ENCODE measurements at regions not wholly inside any gene's neighbourhood (a gene's known extent, or its start where the extent isn't known, plus 50 kb on each side); places are given as distances from the start of the nearest gene placed in this dataset.
A peak's percentile ranks its signal among the peaks of the same experiment; 100 is the strongest.

DNA sequence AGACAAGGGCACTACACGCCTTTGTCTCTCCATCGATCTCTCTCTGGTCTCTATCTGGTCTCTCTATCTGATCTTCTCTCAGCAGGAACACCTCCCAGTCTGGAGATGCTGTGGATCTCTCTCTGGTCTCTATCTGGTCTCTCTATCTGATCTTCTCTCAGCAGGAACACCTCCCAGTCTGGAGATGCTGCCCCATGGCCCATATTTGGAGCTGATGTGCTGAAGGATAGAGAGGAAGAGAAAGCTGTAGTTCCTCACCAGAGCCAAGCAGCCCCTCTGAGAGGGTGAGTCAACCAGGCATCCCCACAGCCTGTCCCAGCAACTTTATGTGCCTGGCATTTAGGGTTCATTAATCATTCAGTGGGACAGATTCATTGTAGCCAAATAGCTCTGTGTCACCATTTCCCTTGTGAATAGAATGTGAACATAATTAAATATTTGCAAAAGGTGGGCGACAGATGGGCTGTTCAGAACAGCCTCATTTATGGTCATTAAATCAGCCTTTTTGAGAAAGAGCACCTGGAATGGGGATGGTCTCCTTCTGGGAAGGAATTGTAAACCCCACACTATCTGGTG is 189.3 kb upstream of the MAST4 start:
- DNase-seq (ENCODE audit: low spot score) (no peak), ATAC-seq (ENCODE audit: low read depth) (peak; percentile 17; the same call in 1 of the 3 replicates)
- H3K9me3 ChIP-seq (ENCODE audit: severe bottlenecking): no peaks in the 10 kb centered on the region
- no peaks in the 10 kb centered on the region for H3K36me3 ChIP-seq (ENCODE audit: low read depth)
- no peak overlapping the region for H3K4me3 ChIP-seq (ENCODE audit: severe bottlenecking)
- no peak overlapping the region for H3K27ac ChIP-seq (ENCODE audit: poor library complexity, severe bottlenecking)
- TF ChIP-seq, protein P1, sequence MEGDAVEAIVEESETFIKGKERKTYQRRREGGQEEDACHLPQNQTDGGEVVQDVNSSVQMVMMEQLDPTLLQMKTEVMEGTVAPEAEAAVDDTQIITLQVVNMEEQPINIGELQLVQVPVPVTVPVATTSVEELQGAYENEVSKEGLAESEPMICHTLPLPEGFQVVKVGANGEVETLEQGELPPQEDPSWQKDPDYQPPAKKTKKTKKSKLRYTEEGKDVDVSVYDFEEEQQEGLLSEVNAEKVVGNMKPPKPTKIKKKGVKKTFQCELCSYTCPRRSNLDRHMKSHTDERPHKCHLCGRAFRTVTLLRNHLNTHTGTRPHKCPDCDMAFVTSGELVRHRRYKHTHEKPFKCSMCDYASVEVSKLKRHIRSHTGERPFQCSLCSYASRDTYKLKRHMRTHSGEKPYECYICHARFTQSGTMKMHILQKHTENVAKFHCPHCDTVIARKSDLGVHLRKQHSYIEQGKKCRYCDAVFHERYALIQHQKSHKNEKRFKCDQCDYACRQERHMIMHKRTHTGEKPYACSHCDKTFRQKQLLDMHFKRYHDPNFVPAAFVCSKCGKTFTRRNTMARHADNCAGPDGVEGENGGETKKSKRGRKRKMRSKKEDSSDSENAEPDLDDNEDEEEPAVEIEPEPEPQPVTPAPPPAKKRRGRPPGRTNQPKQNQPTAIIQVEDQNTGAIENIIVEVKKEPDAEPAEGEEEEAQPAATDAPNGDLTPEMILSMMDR (IDR thresholded peaks at IDR 0.05; ENCODE audit: poor library complexity, severe bottlenecking): no peak
- H3K4me1 ChIP-seq (ENCODE audit: insufficient read depth, poor library complexity, severe bottlenecking): no peaks in the 10 kb centered on the region
- peaks cover 15% of the 10 kb centered on the region for H3K27me3 ChIP-seq (ENCODE audit: insufficient read depth, poor library complexity, severe bottlenecking)

DNA sequence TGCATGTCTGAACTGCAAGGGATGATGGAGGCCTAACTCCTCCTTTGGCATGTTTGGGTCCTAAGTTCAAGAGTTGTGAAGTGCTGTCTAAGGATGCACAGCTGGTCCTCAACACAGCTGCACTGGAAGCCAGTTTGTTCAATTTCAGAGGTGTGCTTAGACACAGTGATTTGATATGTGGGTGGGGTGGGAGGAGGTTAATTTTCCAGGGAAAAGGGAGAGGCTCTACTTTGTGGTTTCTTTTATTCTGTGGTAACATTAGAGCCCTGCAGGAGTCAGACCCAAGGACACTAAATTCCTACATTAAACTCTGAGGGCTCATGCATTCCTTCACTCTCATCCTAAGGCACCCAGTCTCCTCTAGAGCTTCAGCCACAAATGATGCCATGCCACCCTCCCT is 188.4 kb upstream of the MAST4 start:
- TF ChIP-seq, protein P1 (IDR thresholded peaks at IDR 0.05; ENCODE audit: poor library complexity, severe bottlenecking): no peak
- ATAC-seq (ENCODE audit: low read depth): no peak
- no peak for DNase-seq (ENCODE audit: low spot score)

DNA sequence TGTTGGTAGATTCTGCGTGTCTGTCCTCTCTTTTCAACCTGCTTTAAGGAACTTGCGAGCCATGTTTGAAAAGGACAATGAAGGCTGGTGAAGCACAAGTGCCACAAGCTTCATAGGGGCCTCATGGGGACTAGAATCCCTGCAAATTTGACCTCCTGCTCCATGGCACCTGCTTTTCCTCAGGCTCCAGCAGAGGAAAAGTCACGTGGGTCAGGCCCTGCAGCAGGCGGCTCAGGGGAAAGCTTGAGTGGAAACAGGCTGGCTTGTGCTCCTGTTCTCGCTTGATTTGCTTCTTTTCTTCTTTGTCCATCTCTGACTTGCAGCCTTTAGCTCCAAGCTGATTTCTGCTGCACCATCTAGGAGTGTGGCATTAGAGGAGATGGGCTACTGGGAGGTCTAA is 187.6 kb upstream of the MAST4 start:
- H3K27me3 ChIP-seq (ENCODE audit: insufficient read depth, poor library complexity, severe bottlenecking): peaks cover 5% of the 10 kb centered on the region
- no peak overlapping the region for H3K27ac ChIP-seq (ENCODE audit: poor library complexity, severe bottlenecking)
- TF ChIP-seq, protein P1 (IDR thresholded peaks at IDR 0.05; ENCODE audit: poor library complexity, severe bottlenecking): no peak
- ATAC-seq (ENCODE audit: low read depth): no peak
- H3K9me3 ChIP-seq (ENCODE audit: severe bottlenecking): no peaks in the 10 kb centered on the region
- no peaks in the 10 kb centered on the region for H3K4me1 ChIP-seq (ENCODE audit: insufficient read depth, poor library complexity, severe bottlenecking)
- H3K36me3 ChIP-seq (ENCODE audit: low read depth): no peaks in the 10 kb centered on the region
- no peak overlapping the region for H3K4me3 ChIP-seq (ENCODE audit: severe bottlenecking)
- no peak for DNase-seq (ENCODE audit: low spot score)

More for the DNA sequence above, 188.4 kb upstream of the MAST4 start:
- Histone ChIP-seq H3K27me3 (ENCODE audit: insufficient read depth, poor library complexity, severe bottlenecking) (peaks cover 8% of the 10 kb centered on the region), H3K9me3 (ENCODE audit: severe bottlenecking) (no peaks in the 10 kb centered on the region), H3K36me3 (ENCODE audit: low read depth) (no peaks in the 10 kb centered on the region), H3K27ac (ENCODE audit: poor library complexity, severe bottlenecking) (no peak overlapping the region), H3K4me1 (ENCODE audit: insufficient read depth, poor library complexity, severe bottlenecking) (no peaks in the 10 kb centered on the region), H3K4me3 (ENCODE audit: severe bottlenecking) (no peak overlapping the region)

DNA sequence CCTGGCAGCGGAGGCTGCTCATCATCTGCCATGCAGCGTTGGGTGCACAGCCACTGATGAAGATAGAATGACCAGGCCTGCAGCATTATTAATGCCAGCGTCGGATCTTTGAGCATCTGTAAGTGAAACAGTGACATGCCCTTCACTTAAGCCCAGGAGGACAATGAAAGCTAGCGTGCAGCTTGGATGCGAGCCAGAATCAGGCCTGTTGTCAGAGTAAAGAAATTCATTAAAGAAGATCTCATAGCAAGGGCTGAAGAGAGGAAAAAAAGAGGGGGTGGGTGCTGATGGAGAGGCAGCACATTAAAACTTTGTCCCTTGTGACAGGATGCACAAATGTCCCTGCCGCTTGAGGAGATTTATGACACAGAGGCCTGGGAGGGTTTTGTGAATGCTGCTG is 186.1 kb upstream of the MAST4 start:
- no peak for ATAC-seq (ENCODE audit: low read depth)
- TF ChIP-seq, protein P1 (IDR thresholded peaks at IDR 0.05; ENCODE audit: poor library complexity, severe bottlenecking): no peak
- DNase-seq (ENCODE audit: low spot score): no peak

DNA sequence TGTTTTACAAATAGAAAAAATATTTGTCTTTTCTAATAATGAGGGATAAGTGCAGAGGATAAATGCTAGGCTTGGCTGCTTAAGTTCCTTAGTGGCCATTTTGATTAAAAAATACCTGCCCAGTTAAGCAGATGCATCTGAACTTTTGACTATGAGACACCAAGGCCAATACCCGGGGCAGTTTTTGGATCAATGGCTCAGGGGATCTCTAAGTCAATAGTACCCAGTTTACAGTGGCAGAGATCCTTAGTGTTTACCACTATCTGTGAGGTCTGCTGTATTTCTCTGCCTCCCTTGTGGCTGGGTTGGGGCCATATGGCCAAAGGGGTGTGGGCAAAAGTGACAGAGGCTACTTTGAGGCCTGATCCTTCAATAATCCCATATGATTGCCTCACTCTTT is 184.5 kb upstream of the MAST4 start:
- DNase-seq (ENCODE audit: low spot score): no peak
- no peak overlapping the region for H3K4me3 ChIP-seq (ENCODE audit: severe bottlenecking)
- TF ChIP-seq, protein P1 (IDR thresholded peaks at IDR 0.05; ENCODE audit: poor library complexity, severe bottlenecking): no peak
- ATAC-seq (ENCODE audit: low read depth): no peak
- no peak overlapping the region for H3K27ac ChIP-seq (ENCODE audit: poor library complexity, severe bottlenecking)
- H3K27me3 ChIP-seq (ENCODE audit: insufficient read depth, poor library complexity, severe bottlenecking): peaks cover 6% of the 10 kb centered on the region
- H3K36me3 ChIP-seq (ENCODE audit: low read depth): no peaks in the 10 kb centered on the region
- H3K9me3 ChIP-seq (ENCODE audit: severe bottlenecking): no peaks in the 10 kb centered on the region
- H3K4me1 ChIP-seq (ENCODE audit: insufficient read depth, poor library complexity, severe bottlenecking): no peaks in the 10 kb centered on the region

More for the DNA sequence above, 186.1 kb upstream of the MAST4 start:
- peaks cover 4% of the 10 kb centered on the region for H3K27me3 ChIP-seq (ENCODE audit: insufficient read depth, poor library complexity, severe bottlenecking)
- H3K9me3 ChIP-seq (ENCODE audit: severe bottlenecking): no peaks in the 10 kb centered on the region
- no peak overlapping the region for H3K4me3 ChIP-seq (ENCODE audit: severe bottlenecking)
- H3K27ac ChIP-seq (ENCODE audit: poor library complexity, severe bottlenecking): no peak overlapping the region
- H3K4me1 ChIP-seq (ENCODE audit: insufficient read depth, poor library complexity, severe bottlenecking): no peaks in the 10 kb centered on the region
- no peaks in the 10 kb centered on the region for H3K36me3 ChIP-seq (ENCODE audit: low read depth)

All from RWPE2 (cell line).